Left cardiac atrium (tissue), 4 donors: ENCODE measurements at regions not wholly inside any gene's neighbourhood (a gene's known extent, or its start where the extent isn't known, plus 50 kb on each side); places are given as distances from the start of the nearest gene placed in this dataset.
A peak's percentile ranks its signal among the peaks of the same experiment; 100 is the strongest.

Source experiments
- ATAC-seq, 2 donors: fragments of 200-7000 bp; cut with Tn5 transposase; one replicate each; pipeline ENCODE4 v1.9.1; 2020; ENCODE audit warnings: mild to moderate bottlenecking in 2 of 2, moderate library complexity in 2 of 2
- DNase-seq: peaks from one replicate; pipeline ENCODE4 v3.0.0-alpha.2; 2020
- intact Hi-C, 2 donors: fragments of 100-400 bp; cut with DNase I; formaldehyde crosslinking; loops; one replicate each; pipeline versions ENCODE4 v1.14.1 to v1.15.1; 2022 to 2023
- donor health status: DM: no; HTN: yes; CAD: no.
- donor health status: DM: no; HTN: yes; CAD: no; lungs with severe emphysema.
- donor health status: DM: yes; HTN: yes; CAD: no.
- donor health status: Dilated cardiomyopathy.

- no peak for DNase-seq
- ATAC-seq = peak in 1 of 2 donors; percentile 48
- intact Hi-C loops = no loop called here
Measured at GRCh38 chr5:148912146-148912545, 85.7 kb downstream of the ADRB2 start.

GRCh38 chr5:148912714-148913398, 86.4 kb downstream of the ADRB2 start:
- ATAC-seq (peak in 1 of 2 donors; percentile 84), DNase-seq (peak; percentile 33)
- intact Hi-C loops = no loop called here

- DNase-seq (no peak), ATAC-seq (no peak)
- intact Hi-C loops = no loop called here
Measured at GRCh38 chr5:148913493-148913892, 87.1 kb downstream of the ADRB2 start.

GRCh38 chr5:148913985-148914431, 87.6 kb downstream of the ADRB2 start:
- intact Hi-C loops = no loop called here
- ATAC-seq (peak in 1 of 2 donors; percentile 67), DNase-seq (no peak)

- ATAC-seq = peak in 1 of 2 donors; percentile 4
- intact Hi-C loops = no loop called here
- no peak for DNase-seq
Measured at GRCh38 chr5:148915224-148915817, 88.9 kb downstream of the ADRB2 start.

- ATAC-seq (no peak), DNase-seq (no peak)
- intact Hi-C loops = no loop called here
Measured at GRCh38 chr5:148920646-148921288, 94.4 kb downstream of the ADRB2 start.

- ATAC-seq = no peak
- intact Hi-C loops = no loop called here
- no peak for DNase-seq
Measured at GRCh38 chr5:148921350-148921749, 94.9 kb downstream of the ADRB2 start.

- intact Hi-C loops = no loop called here
- DNase-seq (no peak), ATAC-seq (no peak)
Measured at GRCh38 chr5:148922606-148923005, 96.2 kb downstream of the ADRB2 start.

- intact Hi-C loops = no loop called here
- no peak for ATAC-seq
Measured at GRCh38 chr5:148923023-148923422, 96.6 kb downstream of the ADRB2 start.

GRCh38 chr5:148924817-148925216, 98.4 kb downstream of the ADRB2 start:
- intact Hi-C loops = no loop called here
- DNase-seq (peak; percentile 53), ATAC-seq (peak in 1 of 2 donors; percentile 19)

More at GRCh38 chr5:148923023-148923422, 96.6 kb downstream of the ADRB2 start:
- no peak for DNase-seq

- ATAC-seq (no peak), DNase-seq (no peak)
- intact Hi-C loops = no loop called here
Measured at GRCh38 chr5:148926207-148926606, 99.8 kb downstream of the ADRB2 start.

GRCh38 chr5:148927307-148927946, 101.0 kb downstream of the ADRB2 start:
- DNase-seq (no peak), ATAC-seq (no peak)
- intact Hi-C loops = no loop called here

GRCh38 chr5:148928141-148928540, 101.7 kb downstream of the ADRB2 start:
- ATAC-seq = no peak
- intact Hi-C loops = no loop called here
- DNase-seq = no peak

- DNase-seq (no peak), ATAC-seq (no peak)
- intact Hi-C loops = no loop called here
Measured at GRCh38 chr5:148931453-148932057, 105.1 kb downstream of the ADRB2 start.

GRCh38 chr5:148932355-148932935, 106.0 kb downstream of the ADRB2 start:
- intact Hi-C loops = no loop called here
- ATAC-seq (no peak), DNase-seq (no peak)

GRCh38 chr5:148933903-148934432, 107.6 kb downstream of the ADRB2 start:
- peak in 1 of 2 donors; percentile 3 for ATAC-seq
- intact Hi-C loops = loop anchor here in 1 of 2 donors (2.0 kb wide), 1 partner anchor 23 kb away; no protein-coding TSS in a partner anchor
- DNase-seq = no peak

GRCh38 chr5:148934895-148935400, 108.5 kb downstream of the ADRB2 start:
- intact Hi-C loops = loop anchor here in 1 of 2 donors (2.0 kb wide), 1 partner anchor 22 kb away; no protein-coding TSS in a partner anchor
- no peak for DNase-seq
- no peak for ATAC-seq

- DNase-seq (no peak), ATAC-seq (peak in 1 of 2 donors; percentile 72)
- intact Hi-C loops = no loop called here
Measured at GRCh38 chr5:148937239-148937638, 110.8 kb downstream of the ADRB2 start.
